GM12874 (cell line): ENCODE measurements at regions not wholly inside any gene's neighbourhood (a gene's known extent, or its start where the extent isn't known, plus 50 kb on each side); places are given as distances from the start of the nearest gene placed in this dataset.

Experiments
- CTCF ChIP-seq: IDR thresholded peaks from 2 replicates; pipeline ENCODE4 v1.5.1; 2011; ENCODE audit warnings: low read depth, mild to moderate bottlenecking, control low read depth, low read length, moderate library complexity; ENCODE audit not compliant: insufficient read depth

- TF ChIP-seq CTCF: no peak
Observed at GRCh38 chr2:39608686-39609441, 56.9 kb upstream of the TMEM178A start.

GRCh38 chr2:39609917-39610316 is 55.8 kb upstream of the TMEM178A start:
- TF ChIP-seq CTCF: no peak

GRCh38 chr2:39615675-39616074 is 50.0 kb upstream of the TMEM178A start:
- no peak for TF ChIP-seq CTCF
